ENCODE measurements at regions not wholly inside any gene's neighbourhood (a gene's known extent, or its start where the extent isn't known, plus 50 kb on each side); places are given as distances from the start of the nearest gene placed in this dataset.

GRCh38 chr20:55784036-55784435 is 221.3 kb downstream of the CBLN4 start:
- no peak for TF ChIP-seq ZFX (IDR thresholded peaks at IDR 0.05; ENCODE audit: borderline replicate concordance)
- TF ChIP-seq, protein P1, sequence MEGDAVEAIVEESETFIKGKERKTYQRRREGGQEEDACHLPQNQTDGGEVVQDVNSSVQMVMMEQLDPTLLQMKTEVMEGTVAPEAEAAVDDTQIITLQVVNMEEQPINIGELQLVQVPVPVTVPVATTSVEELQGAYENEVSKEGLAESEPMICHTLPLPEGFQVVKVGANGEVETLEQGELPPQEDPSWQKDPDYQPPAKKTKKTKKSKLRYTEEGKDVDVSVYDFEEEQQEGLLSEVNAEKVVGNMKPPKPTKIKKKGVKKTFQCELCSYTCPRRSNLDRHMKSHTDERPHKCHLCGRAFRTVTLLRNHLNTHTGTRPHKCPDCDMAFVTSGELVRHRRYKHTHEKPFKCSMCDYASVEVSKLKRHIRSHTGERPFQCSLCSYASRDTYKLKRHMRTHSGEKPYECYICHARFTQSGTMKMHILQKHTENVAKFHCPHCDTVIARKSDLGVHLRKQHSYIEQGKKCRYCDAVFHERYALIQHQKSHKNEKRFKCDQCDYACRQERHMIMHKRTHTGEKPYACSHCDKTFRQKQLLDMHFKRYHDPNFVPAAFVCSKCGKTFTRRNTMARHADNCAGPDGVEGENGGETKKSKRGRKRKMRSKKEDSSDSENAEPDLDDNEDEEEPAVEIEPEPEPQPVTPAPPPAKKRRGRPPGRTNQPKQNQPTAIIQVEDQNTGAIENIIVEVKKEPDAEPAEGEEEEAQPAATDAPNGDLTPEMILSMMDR (IDR thresholded peaks at IDR 0.05) = no peak
- no peak overlapping the region for H3K27ac ChIP-seq

DNA sequence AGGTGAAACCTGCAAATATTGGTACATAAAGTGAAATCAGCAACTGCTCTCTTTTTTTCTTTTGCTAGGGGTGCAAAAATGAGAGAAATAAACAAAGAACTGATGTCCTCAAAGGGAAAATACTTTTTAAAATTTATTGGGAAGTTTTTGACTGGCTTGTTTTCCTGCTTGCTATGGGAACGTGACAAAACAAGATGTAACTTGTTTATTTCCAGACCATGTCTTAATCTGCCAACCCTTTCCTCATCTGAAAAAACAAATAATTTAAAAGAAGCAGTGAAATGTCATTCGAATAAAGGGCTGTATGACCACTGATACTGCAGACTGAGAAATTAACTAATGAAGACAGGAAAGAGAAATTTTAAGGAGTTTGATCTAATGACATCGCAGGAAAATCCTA is 221.9 kb downstream of the CBLN4 start:
- H3K27ac ChIP-seq = no peak overlapping the region

DNA sequence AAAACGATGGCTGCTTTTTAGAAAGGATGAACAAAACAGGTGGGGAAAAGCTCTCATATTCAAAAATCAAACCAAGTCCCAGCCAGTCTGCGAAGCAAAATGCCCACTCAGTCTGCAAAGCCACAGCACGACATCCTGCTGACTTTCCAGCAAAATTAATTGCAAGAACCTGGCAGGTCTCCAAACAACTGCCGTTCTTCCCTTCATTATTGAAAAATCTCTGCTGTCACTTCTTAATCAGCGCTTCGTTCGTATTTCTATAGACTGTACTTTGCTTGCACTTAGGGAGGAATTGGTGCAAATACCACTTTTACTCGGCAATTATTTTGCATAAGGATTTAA is 222.4 kb downstream of the CBLN4 start:
- no peak overlapping the region for H3K27ac ChIP-seq
- TF ChIP-seq, protein P1 (IDR thresholded peaks at IDR 0.05) = no peak
- no peak for TF ChIP-seq ZFX (IDR thresholded peaks at IDR 0.05; ENCODE audit: borderline replicate concordance)

More for the DNA sequence above, 221.9 kb downstream of the CBLN4 start:
- no peak for TF ChIP-seq ZFX (IDR thresholded peaks at IDR 0.05; ENCODE audit: borderline replicate concordance)
- TF ChIP-seq, protein P1 (IDR thresholded peaks at IDR 0.05) = no peak

GRCh38 chr20:55782224-55782911 is 223.0 kb downstream of the CBLN4 start:
- TF ChIP-seq, protein P1 (IDR thresholded peaks at IDR 0.05) = no peak
- no peak for TF ChIP-seq ZFX (IDR thresholded peaks at IDR 0.05; ENCODE audit: borderline replicate concordance)
- H3K27ac ChIP-seq = no peak overlapping the region

GRCh38 chr20:55778796-55779195 is 226.5 kb downstream of the CBLN4 start:
- no peak for TF ChIP-seq ZFX (IDR thresholded peaks at IDR 0.05; ENCODE audit: borderline replicate concordance)
- TF ChIP-seq, protein P1 (IDR thresholded peaks at IDR 0.05) = no peak
- H3K27ac ChIP-seq = no peak overlapping the region

DNA sequence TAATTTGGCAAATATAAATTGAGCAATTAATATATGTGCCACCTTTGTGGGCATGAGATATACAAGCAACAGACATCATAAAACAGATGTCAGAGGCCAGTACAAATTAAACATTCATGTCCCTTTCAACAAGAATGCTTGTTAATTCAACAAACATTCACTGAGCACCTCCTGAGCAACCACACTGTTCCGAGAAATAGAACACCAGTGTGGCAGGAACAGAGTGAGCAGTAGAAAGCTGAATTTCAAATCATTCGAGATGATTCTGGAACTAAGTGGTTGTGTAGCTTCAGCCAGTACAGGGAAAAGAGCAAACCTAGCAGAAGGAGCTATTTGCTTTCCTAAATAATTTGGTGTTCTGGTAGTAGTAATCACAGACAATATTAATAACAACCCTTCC is 227.7 kb downstream of the CBLN4 start:
- TF ChIP-seq, protein P1 (IDR thresholded peaks at IDR 0.05) = no peak
- TF ChIP-seq ZFX (IDR thresholded peaks at IDR 0.05; ENCODE audit: borderline replicate concordance) = no peak
- H3K27ac ChIP-seq = no peak overlapping the region

- H3K27ac ChIP-seq = no peak overlapping the region
- TF ChIP-seq ZFX (IDR thresholded peaks at IDR 0.05; ENCODE audit: borderline replicate concordance) = no peak
- TF ChIP-seq, protein P1 (IDR thresholded peaks at IDR 0.05) = no peak
Measured at GRCh38 chr20:55776176-55776575, 229.1 kb downstream of the CBLN4 start.
